ENCODE measurements at regions not wholly inside any gene's neighbourhood (a gene's known extent, or its start where the extent isn't known, plus 50 kb on each side); places are given as distances from the start of the nearest gene placed in this dataset.

- TF ChIP-seq ZNF217 (CRISPR knock-in tag; IDR thresholded peaks at IDR 0.05) = no peak
- TF ChIP-seq CLOCK (CRISPR knock-in tag; IDR thresholded peaks at IDR 0.05; ENCODE audit: borderline replicate concordance) = no peak
- no peak for TF ChIP-seq PCBP2 (IDR thresholded peaks at IDR 0.05; ENCODE audit: low read depth, low read length, poor library complexity, severe bottlenecking)
- TF ChIP-seq, protein P1, sequence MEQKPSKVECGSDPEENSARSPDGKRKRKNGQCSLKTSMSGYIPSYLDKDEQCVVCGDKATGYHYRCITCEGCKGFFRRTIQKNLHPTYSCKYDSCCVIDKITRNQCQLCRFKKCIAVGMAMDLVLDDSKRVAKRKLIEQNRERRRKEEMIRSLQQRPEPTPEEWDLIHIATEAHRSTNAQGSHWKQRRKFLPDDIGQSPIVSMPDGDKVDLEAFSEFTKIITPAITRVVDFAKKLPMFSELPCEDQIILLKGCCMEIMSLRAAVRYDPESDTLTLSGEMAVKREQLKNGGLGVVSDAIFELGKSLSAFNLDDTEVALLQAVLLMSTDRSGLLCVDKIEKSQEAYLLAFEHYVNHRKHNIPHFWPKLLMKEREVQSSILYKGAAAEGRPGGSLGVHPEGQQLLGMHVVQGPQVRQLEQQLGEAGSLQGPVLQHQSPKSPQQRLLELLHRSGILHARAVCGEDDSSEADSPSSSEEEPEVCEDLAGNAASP (IDR thresholded peaks at IDR 0.05) = no peak
- TF ChIP-seq ZNF511 (CRISPR knock-in tag; IDR thresholded peaks at IDR 0.05) = no peak
- no peak for TF ChIP-seq TRIM28 (IDR thresholded peaks at IDR 0.05)
- TF ChIP-seq BRCA1 (IDR thresholded peaks at IDR 0.05) = no peak
- TF ChIP-seq BRCA1 (CRISPR knock-in tag; IDR thresholded peaks at IDR 0.05) = no peak
- TF ChIP-seq SMARCA5 (IDR thresholded peaks at IDR 0.05) = no peak
- no peak for TF ChIP-seq ZNF133 (CRISPR knock-in tag; IDR thresholded peaks at IDR 0.05)
- no peak for TF ChIP-seq MTA1 (IDR thresholded peaks at IDR 0.05; ENCODE audit: borderline replicate concordance)
- TF ChIP-seq U2AF2 (optimal IDR thresholded peaks at IDR 0.05; ENCODE audit: low read depth, low read length) = no peak
Observed at GRCh38 chr3:83457551-83457950, 1501.2 kb upstream of the CADM2 start (continued).

Measured in K562 (cell line).